LNCaP clone FGC (cell line): ENCODE measurements at regions not wholly inside any gene's neighbourhood (a gene's known extent, or its start where the extent isn't known, plus 50 kb on each side); places are given as distances from the start of the nearest gene placed in this dataset.

ENCODE experiments used
- DNase-seq: peaks from one replicate; pipeline ENCODE4 v3.0.0-alpha.2; 2011; ENCODE audit warnings: low read depth
- H3K4me3 ChIP-seq: 2 replicates; pipeline ENCODE4 v1.5.1; 2011; ENCODE audit warnings: mild to moderate bottlenecking, low read depth, low read length, control low read depth
- CTCF ChIP-seq: IDR thresholded peaks from 2 replicates; pipeline ENCODE4 v1.5.1; 2012; ENCODE audit warnings: mild to moderate bottlenecking; ENCODE audit not compliant: control insufficient read depth, insufficient read depth; ENCODE audit errors: extremely low read depth

GRCh38 chrX:16222151-16222550, 54.9 kb downstream of the MAGEB17 start:
- no peak for DNase-seq
- no peak for TF ChIP-seq CTCF
- H3K4me3 ChIP-seq, result no peak overlapping the region

- no peak overlapping the region for H3K4me3 ChIP-seq
- TF ChIP-seq CTCF, result no peak
- DNase-seq, result no peak
Observed at GRCh38 chrX:16223385-16223784, 56.1 kb downstream of the MAGEB17 start.

GRCh38 chrX:16239211-16239610, 71.9 kb downstream of the MAGEB17 start:
- no peak overlapping the region for H3K4me3 ChIP-seq
- DNase-seq, result no peak
- no peak for TF ChIP-seq CTCF

- DNase-seq, result no peak
- no peak for TF ChIP-seq CTCF
- no peak overlapping the region for H3K4me3 ChIP-seq
Observed at GRCh38 chrX:16240231-16240905, 73.1 kb downstream of the MAGEB17 start.

- no peak overlapping the region for H3K4me3 ChIP-seq
- DNase-seq, result no peak
- no peak for TF ChIP-seq CTCF
Observed at GRCh38 chrX:16240968-16241367, 73.7 kb downstream of the MAGEB17 start.

- DNase-seq, result no peak
- no peak overlapping the region for H3K4me3 ChIP-seq
- no peak for TF ChIP-seq CTCF
Observed at GRCh38 chrX:16250296-16250695, 83.0 kb downstream of the MAGEB17 start.

- H3K4me3 ChIP-seq, result no peak overlapping the region
- no peak for TF ChIP-seq CTCF
- DNase-seq, result no peak
Observed at GRCh38 chrX:16251782-16252181, 84.5 kb downstream of the MAGEB17 start.
